Nucleus accumbens (tissue), 56 donors: ENCODE measurements at regions not wholly inside any gene's neighbourhood (a gene's known extent, or its start where the extent isn't known, plus 50 kb on each side); places are given as distances from the start of the nearest gene placed in this dataset.

Source experiments
- DNase-seq, 56 donors: peaks; one replicate each; lab custom pipeline; 2025; lab: John Stamatoyannopoulos, UW

DNA sequence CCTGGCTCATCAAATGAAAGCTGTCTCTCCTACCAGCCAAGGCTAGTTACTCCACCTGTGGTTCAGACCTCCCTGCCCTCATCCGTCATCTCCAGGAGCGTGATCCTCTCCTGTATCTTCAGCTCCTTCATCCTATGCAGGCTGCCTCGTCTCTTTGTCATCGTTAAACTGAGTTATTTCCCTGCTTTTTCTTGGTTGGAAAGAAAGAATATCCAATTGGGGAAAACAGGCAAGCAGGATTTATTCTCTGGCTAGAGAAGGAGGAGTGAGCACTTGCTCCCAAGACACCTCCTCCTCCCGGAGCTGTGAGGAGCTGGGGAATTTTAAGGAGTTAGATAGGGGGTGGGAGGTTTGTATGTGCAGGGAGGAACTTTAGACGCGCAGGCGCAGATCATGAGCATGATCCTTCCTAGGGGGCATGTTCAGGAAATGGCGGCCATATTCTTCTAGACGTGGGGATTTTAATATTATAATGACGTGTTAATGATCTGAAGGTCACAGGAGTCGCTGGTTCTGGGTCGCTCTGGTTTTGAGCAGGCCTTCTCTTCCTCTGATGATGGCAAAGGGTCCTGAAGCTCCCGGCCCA is 156.4 kb upstream of the KL start:
- no peak for DNase-seq

DNA sequence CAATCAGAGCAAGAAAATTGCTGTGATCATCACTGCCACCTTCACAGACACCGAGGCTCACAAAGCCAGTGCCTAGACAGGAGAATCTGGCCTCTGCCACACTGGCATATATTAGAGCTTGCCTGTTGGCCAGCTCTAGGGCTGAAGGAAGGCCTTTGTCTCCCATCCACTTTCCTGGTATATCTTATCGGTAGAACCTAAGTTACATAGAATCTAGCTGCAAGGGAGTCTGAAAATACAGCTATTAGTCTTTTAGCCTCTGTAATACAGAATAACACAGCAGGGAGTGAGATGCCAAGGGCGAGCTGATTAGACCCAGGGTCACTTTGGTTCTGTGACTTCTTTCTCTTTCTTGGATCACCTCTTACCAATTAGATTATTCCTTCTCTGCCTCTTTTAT is 154.9 kb upstream of the KL start:
- no peak for DNase-seq

DNA sequence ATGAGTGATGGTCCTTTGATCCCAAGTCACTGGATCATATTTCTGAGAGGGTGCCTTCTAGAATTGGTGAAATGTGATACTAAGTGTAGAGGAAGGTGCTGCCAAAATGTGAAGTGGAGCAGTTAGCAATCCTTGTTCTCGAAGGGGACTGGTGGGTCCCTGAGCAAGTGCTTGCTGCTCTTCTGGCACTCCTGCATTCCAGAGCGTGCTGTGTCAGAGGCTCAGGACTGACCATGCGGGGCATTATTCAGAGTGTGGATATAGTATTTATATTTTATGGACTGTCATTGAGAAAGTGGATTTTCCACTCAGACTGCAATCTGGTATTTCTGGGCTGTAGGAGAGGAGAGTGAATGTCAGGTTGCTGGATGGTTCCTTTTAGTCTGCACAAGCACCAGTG is 152.6 kb upstream of the KL start:
- no peak for DNase-seq

DNA sequence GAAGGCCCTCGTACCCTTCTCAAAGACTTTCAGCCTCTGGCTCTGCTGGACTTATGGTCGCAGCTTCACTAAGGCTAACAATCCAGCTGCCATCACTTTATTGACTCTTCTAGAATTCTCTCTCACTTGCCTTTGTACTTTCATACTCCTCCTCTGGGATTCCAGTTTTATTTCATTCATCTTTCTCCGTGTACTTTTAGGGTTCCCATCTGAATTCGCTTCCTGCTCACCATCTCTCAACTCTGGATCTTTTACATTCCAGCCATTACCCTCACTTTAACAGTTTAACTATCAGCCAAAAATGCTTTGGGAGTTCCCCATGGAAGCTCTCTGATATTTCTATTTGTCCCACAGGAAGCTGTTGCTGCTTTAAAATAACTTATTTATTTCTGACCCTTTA is 149.3 kb upstream of the KL start:
- DNase-seq: no peak

DNA sequence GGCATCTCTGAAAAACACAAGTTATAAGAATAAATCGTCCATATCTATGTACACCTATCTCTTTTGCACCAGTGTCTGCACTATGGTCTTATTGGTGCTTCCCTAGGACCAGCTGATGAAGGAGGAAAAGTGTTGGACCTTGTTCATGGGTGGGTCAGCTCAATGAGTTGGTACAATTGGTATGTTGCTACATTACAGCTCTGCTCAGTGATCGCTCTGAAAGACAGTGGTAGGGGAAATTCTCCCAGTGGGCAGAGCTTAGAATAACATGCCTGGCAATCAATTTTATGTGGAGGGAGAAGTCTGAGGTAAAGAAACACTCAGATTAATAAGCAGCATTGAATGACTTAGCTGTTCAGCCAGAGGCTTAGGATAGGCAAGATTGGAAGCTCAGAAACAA is 138.7 kb upstream of the KL start:
- no peak for DNase-seq

DNA sequence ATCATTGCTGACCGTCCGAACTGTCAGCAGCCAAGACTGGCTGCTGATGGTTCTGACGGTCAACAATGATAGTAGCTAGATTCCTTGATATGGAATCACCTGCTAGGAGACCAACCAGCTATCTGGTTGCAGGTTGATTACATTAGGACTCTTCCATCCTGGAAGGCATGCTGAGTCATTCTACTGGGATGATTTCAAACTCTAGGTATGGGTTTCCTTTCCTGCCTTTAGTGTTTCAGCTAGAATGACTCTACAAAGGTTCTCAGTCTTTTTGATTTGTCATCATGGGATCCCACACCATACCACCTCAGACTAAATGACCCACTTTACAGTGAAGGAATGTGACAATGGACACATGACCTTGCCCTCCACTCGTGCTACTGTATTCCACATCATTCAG is 138.1 kb upstream of the KL start:
- no peak for DNase-seq

DNA sequence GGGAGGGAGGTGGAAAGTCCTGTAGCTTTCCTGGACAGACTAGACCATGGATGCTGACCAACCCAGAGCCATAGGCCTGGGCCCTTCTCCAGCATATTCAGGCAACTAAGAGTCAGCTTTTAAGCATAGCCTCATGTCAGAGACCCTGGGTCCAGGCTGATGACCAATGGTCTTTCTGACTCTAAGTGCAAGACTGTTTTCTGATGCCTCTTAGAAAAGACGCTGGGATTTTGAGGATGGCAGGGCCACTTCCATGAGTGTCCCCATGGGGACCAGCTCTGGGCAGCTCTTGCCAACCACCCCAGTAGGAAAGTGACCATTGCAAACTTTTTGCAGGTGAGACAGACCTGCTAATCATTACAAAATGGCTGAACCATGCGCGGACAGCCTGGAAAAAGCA is 135.6 kb upstream of the KL start:
- no peak for DNase-seq

DNA sequence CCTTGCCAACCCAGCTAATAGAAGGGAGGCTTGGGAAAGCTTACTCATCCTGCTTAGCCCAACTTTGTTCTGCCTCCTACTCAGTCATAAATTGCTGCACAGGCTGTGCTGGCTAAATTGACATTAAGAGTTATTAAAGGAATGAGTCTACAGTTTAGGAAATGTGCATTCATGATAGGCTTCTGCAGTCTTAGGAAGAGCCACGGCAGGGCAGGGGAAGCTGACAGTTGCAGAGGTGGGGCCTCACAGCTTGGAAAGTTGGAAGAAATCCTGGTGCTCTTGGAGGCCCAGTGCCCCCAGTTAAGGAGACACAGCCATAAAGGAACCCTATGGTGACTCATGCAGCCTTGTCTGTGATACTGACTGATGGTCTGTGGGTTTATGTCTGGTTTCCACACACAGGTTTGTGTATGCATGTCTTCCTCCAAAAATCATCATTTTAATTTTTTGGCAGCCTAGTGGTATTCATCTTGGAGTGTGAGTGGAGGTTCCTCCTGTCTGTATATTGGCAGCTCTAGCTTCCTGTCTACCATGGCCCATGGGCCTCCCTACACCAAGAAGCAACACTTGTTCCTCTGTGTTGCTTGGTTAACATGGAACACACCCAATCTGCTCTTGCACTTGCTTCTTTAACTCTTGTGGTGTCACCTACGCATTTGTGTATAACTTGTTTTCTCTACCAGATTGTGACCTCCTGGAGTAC is 135.0 kb upstream of the KL start:
- DNase-seq: peak in 24 of 56 donors; percentile 8 to 72 (median 30)

DNA sequence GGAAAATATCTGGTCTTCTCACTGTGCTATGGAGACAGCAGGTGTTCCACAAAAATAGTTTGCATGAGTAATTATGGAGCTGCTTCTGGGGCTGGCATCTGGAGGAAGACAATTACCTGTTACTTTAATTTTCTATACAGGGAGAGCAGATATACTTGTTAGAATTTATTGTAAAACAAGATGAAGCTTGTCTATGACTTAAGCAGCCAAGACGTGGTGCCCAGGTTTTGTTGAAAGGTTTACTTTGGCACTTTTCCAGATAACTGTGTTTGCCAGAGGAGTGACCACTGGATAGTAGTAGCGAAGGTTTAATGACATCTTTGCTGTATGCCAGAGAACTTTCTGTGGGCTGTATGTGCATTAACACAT is 134.5 kb upstream of the KL start:
- no peak for DNase-seq

DNA sequence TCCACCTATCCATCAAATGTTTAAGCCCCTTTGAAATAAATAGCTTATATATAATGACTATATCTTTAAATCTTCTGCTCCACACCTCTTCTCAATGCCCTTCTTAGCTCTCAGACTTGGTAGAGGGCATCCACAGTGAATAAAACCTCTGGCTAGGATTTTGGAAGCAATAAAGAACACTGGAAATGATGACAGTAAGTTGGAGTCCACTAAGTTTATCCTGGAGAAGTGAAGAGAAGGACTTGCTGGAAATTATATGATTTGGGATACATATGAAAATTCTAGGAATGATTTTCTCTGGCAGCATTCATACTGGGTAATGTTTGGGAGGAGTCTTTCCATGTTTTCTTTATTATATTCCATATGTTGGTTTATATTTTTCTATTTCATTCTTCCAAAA is 133.5 kb upstream of the KL start:
- DNase-seq: no peak

DNA sequence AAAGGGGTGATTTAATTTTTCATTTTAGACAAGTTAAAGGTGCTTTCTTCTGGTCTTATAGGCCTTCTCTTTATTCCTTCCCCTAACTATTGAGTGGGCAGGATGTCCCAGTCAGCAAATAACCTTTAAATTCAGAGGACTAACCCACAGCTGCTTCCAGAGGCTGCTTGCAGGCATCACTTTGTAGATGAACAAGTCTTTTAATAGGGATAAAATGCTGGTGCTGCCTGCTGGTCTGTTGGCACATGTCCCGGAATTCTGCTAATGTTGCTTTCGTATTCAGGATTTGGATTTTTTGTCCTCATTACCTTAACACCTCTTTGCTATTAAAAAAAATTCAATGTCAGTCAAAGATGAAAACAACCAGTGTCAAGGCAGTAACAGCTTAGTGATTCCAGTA is 132.7 kb upstream of the KL start:
- peak in 6 of 56 donors; percentile 2 to 34 (median 6) for DNase-seq

DNA sequence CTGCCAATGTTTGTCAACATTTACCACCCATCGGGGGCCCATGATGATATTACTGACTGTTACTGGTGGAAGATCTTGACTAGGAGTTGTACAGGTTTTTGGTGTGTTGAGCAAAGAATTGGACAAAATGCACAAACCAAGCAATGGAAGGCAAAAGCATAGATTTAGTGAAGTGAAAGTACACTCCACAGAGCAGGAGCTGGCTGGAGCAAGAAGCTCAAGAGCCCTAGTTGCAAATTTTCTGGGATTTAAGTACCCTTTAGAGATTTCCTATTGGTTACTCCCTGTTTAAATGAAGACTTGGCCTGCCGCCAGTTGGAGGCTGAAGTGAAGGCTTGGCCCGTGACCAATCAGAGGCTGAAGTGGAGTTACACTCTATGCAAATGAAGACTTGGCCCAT is 128.6 kb upstream of the KL start:
- DNase-seq: no peak

DNA sequence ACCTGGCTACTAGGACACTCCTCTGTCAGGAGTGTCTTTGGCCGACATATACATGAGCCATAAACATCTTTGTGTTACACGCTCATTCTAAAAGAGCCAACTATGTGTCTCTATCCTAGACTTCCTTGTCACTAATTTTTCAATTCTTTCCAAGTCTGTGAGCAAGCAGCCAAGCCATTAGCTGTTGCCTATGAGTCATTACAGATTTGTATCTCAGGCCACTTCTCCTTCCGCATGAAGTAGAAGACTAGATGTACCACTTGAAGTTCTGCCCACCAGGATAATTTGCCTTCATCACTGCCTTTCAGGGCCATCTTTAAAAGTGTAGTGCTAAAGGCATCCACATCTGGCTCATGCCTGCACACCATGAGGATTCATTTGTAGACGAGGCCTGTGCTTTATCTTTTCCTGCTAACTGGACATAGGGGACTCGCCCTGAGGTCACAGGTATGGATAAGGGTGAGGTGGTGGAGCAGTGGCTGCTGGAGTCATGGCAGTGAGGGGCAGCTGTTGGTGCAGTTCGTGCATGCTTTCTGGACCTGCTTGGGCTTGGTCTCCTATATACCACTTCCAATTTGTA is 126.1 kb upstream of the KL start:
- no peak for DNase-seq

DNA sequence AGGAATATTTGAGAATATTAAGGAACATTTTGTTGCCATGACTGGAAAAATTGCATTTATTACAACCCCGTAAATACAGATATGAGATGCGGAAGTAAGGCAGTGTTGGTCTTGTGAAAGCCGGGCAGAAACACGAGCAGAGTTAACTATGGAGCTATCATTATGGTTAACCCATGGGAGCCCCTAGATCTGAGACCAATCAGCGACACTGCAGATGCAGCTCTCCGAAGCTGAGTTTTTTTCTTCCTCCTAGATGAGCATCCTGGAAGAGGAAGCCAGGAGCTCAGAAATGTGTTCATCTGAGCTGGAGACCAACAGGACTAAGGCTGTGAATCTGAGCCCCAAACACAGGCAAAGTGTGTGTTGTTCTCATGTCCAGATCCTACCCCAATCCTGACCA is 123.0 kb upstream of the KL start:
- no peak for DNase-seq

DNA sequence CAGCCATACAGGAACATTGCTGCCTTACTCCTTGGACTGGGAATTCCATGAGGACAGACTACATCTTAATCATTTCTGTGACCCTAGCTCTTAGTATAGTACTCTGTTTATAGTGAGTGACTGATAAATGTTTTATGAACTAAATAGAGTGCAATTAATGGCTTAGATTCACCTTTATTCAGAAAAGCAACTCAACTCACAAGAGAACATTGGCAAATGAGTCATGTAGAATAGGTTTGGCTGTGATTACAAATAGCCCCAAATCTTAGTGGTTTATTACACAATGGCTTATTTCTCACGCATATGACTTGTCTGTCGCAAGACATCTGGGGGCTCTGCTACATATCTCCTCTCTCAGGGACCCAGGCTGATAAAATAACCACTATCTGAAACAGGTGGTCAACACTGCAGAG is 121.6 kb upstream of the KL start:
- DNase-seq: no peak

DNA sequence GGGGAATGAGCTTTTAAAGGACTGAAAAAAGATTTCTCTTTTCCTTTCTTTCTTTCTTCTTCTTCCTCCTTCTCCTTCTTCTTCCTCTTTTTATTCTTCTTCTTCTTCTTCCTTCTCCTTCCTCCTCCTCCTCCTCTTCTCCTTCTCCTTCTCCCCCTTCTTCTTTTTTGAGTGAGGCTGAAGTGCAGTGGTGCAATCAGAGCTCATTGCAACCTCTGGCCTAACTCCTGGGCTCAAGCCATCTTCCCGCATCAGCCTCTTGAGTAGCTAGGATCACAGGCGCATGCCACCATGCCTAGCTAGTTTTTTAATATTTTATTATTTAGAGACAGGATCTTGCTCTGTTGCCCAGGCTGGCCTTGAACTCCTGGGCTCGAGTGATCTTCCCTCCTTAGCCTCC is 120.9 kb upstream of the KL start:
- no peak for DNase-seq

DNA sequence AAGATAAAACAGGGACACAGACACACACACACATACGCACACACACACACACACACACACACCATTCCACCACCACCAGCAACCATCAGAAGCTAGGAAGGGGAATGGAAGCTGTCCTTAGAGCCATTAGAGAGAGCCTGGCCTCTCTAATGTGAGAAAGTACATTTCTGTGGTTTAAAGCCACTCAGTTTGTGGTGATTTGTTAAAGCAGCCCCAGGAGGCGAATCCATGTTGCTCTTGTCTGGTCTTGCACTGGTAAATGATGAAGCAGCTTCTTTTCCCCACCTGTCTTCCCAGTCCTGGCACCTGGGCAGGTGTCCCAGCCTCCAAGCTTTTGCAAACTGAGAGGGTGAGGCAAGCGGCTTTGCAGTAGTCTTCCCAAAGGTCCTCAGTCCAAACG is 118.9 kb upstream of the KL start:
- no peak for DNase-seq

DNA sequence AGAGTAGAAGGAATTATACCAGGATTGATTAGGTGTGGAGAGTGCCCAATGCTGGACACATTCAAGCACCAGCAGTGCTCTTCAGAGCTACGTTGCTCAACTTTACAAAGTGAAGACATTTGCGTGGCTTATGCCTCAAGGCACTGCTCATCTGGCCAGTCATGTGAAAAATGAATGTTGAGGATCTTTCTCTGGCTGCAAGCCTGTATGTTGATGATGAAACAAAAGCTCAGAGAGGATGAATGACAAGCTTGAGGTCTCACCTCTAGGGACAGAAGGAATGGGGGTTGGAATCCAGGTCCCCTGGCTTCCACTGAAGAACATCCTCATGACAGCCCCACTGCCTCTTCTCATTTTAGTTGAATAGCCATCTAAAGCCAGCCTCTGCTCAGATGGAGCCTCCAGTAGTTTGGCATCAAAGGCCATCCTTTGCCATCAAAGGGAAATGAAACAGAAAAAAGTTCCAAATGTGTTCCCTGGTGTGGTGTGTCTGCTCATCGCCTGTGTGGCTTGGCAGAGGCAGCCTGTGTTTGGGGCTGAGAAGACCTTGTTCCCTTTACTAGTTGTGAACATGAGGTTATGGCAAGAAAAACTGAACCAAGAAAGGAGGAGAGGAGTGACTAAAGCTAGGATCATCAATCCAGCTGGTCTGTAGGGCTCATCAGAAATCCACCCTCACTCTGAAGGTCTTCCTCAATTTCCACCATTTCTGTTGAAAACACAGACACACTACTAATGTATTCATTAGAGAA is 114.0 kb upstream of the KL start:
- no peak for DNase-seq

DNA sequence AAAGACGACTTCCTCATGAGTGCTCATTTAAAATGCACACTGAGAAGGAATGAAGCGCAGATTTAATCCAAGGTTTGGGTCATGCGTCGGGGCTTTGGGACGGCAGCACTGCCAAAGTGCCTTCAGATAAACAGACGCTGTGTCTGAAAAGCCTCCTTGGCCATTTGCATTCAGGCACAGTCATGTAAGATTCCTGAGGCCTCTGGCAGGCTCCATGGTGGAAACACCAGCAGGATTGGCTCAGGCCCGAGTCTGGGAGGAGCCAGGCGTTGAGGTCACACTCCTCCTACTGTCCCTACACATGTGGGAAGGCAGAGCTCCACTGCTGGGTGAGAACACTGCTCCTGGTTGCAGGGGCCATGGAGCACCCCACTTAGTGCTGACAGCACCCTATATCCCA is 113.3 kb upstream of the KL start:
- peak in 33 of 56 donors; percentile 5 to 73 (median 27) for DNase-seq

DNA sequence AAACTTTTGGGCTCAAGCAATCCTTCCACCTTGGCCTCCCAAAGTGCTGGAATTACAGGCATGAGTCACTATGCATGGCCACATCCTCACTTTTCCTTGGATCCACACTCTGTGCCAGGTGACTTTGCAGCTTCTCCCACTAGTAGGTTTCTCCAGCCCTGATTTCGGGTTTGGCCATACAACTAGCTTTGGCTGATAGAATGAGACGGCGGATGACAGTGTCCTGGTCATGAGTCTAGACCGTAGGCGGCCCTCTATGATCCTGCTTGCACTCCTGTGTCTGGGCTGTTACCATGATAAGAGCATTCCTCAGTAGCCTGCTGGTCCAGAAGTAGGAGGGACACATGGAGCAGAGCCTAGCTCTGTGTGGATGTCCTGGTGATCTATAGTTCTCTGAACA is 112.5 kb upstream of the KL start:
- no peak for DNase-seq

DNA sequence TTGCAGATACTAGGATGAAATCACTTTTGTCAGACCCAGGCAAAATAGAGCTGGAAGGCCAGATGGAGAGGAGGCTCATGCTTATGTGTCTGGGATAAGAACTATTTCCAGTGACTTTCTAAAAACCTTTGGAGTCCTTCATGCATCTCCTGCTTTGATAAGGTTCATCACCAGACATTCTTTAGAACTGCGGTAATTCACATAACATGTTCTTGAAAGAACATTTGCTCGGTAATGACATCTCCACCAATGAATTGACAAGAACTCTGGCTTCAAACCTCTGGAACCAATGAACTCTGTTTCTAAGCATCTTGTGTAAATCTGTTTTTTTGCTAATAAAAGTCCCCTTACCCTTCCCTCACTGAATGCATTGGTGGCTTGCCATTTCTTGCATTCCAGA is 112.0 kb upstream of the KL start:
- no peak for DNase-seq
